ENCODE measurements at regions not wholly inside any gene's neighbourhood (a gene's known extent, or its start where the extent isn't known, plus 50 kb on each side); places are given as distances from the start of the nearest gene placed in this dataset.

- no peak for TF ChIP-seq EP300 (IDR thresholded peaks at IDR 0.05; ENCODE audit: borderline replicate concordance in 1 of 2, low read depth in 2 of 2, low read length in 2 of 2)
- no peak for TF ChIP-seq MAFK (IDR thresholded peaks at IDR 0.05; ENCODE audit: low read depth, low read length)
- TF ChIP-seq POU5F1 (IDR thresholded peaks at IDR 0.05; ENCODE audit: low read depth, low read length) = no peak
- no peak for TF ChIP-seq ASH2L (IDR thresholded peaks at IDR 0.05; ENCODE audit: low read length)
- TF ChIP-seq SUZ12 (IDR thresholded peaks at IDR 0.05; ENCODE audit: low read length) = no peak
- TF ChIP-seq, protein P1, sequence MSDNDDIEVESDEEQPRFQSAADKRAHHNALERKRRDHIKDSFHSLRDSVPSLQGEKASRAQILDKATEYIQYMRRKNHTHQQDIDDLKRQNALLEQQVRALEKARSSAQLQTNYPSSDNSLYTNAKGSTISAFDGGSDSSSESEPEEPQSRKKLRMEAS (IDR thresholded peaks at IDR 0.05) = no peak
- TF ChIP-seq RAD21 (IDR thresholded peaks at IDR 0.05 in 1 of 2, conservative IDR thresholded peaks at IDR 0.05 in 1 of 2; ENCODE audit: low read depth in 2 of 2, low read length in 2 of 2) = no peak
Observed at GRCh38 chr7:53428045-53428444, 392.6 kb downstream of the POM121L12 start (continued).

All from H1 (cell line).